ENCODE measurements at regions not wholly inside any gene's neighbourhood (a gene's known extent, or its start where the extent isn't known, plus 50 kb on each side); places are given as distances from the start of the nearest gene placed in this dataset.

- no peak overlapping the region for H3K4me3 ChIP-seq (replicated peaks; ENCODE audit: low read depth, low read length)
- TF ChIP-seq CTCF (IDR thresholded peaks at IDR 0.05; ENCODE audit: insufficient read depth, low read length, poor library complexity, severe bottlenecking) = no peak
- no peak for DNase-seq (ENCODE audit: extremely low read depth, insufficient read length)
- H3K36me3 ChIP-seq (ENCODE audit: control insufficient read depth, insufficient read depth, low read length) = no peaks in the 10 kb centered on the region
- H3K27me3 ChIP-seq (replicated peaks; ENCODE audit: control insufficient read depth, insufficient read depth, low read length) = no peaks in the 10 kb centered on the region
Observed at GRCh38 chr12:92027701-92028440, 117.8 kb downstream of the BTG1 start.

GRCh38 chr12:92027243-92027642, 118.4 kb downstream of the BTG1 start:
- H3K36me3 ChIP-seq (ENCODE audit: control insufficient read depth, insufficient read depth, low read length) = no peaks in the 10 kb centered on the region
- no peak for TF ChIP-seq CTCF (IDR thresholded peaks at IDR 0.05; ENCODE audit: insufficient read depth, low read length, poor library complexity, severe bottlenecking)
- H3K27me3 ChIP-seq (replicated peaks; ENCODE audit: control insufficient read depth, insufficient read depth, low read length) = no peaks in the 10 kb centered on the region
- no peak overlapping the region for H3K4me3 ChIP-seq (replicated peaks; ENCODE audit: low read depth, low read length)
- no peak for DNase-seq (ENCODE audit: extremely low read depth, insufficient read length)

- no peak for DNase-seq (ENCODE audit: extremely low read depth, insufficient read length)
- H3K27me3 ChIP-seq (replicated peaks; ENCODE audit: control insufficient read depth, insufficient read depth, low read length) = no peaks in the 10 kb centered on the region
- no peak overlapping the region for H3K4me3 ChIP-seq (replicated peaks; ENCODE audit: low read depth, low read length)
- no peaks in the 10 kb centered on the region for H3K36me3 ChIP-seq (ENCODE audit: control insufficient read depth, insufficient read depth, low read length)
- no peak for TF ChIP-seq CTCF (IDR thresholded peaks at IDR 0.05; ENCODE audit: insufficient read depth, low read length, poor library complexity, severe bottlenecking)
Observed at GRCh38 chr12:92025462-92026207, 120.0 kb downstream of the BTG1 start.

GRCh38 chr12:92022093-92022492, 123.6 kb downstream of the BTG1 start:
- TF ChIP-seq CTCF (IDR thresholded peaks at IDR 0.05; ENCODE audit: insufficient read depth, low read length, poor library complexity, severe bottlenecking) = no peak
- Histone ChIP-seq H3K36me3 (ENCODE audit: control insufficient read depth, insufficient read depth, low read length) (no peaks in the 10 kb centered on the region), H3K4me3 (replicated peaks; ENCODE audit: low read depth, low read length) (no peak overlapping the region), H3K27me3 (replicated peaks; ENCODE audit: control insufficient read depth, insufficient read depth, low read length) (no peaks in the 10 kb centered on the region)
- no peak for DNase-seq (ENCODE audit: extremely low read depth, insufficient read length)

- H3K27me3 ChIP-seq (replicated peaks; ENCODE audit: control insufficient read depth, insufficient read depth, low read length) = no peaks in the 10 kb centered on the region
- no peak overlapping the region for H3K4me3 ChIP-seq (replicated peaks; ENCODE audit: low read depth, low read length)
- no peak for DNase-seq (ENCODE audit: extremely low read depth, insufficient read length)
- no peak for TF ChIP-seq CTCF (IDR thresholded peaks at IDR 0.05; ENCODE audit: insufficient read depth, low read length, poor library complexity, severe bottlenecking)
- H3K36me3 ChIP-seq (ENCODE audit: control insufficient read depth, insufficient read depth, low read length) = no peaks in the 10 kb centered on the region
Observed at GRCh38 chr12:92021666-92022035, 124.0 kb downstream of the BTG1 start.

Data from GM06990 (cell line).